HCT116 (cell line): ENCODE measurements at regions not wholly inside any gene's neighbourhood (a gene's known extent, or its start where the extent isn't known, plus 50 kb on each side); places are given as distances from the start of the nearest gene placed in this dataset.

Experiments used
- ATAC-seq: fragments of 200-7000 bp; cut with Tn5 transposase; 2 replicates; pipeline ENCODE4 v1.9.1; 2020; ENCODE audit warnings: mild to moderate bottlenecking, moderate library complexity
- BruUV-seq: library from RNA; stranded (reverse); fragments of 400-500 nt; replicated peaks from 2 replicates; lab custom pipeline; 2021; lab: Mats Ljungman, UMichigan
- CTCF ChIA-PET: fragments of 300-600 bp; sonication (Branson Sonifier 250); formaldehyde crosslinking; loops from one replicate; lab custom pipeline; 2021; ENCODE audit warnings: antibody characterized with exemption; lab: Charles Lee
- POLR2A ChIA-PET: fragments of 300-600, 350-600 bp; sonication (Branson Sonifier 250); formaldehyde crosslinking; loops from one replicate; lab custom pipeline; 2021; ENCODE audit warnings: antibody characterized with exemption; lab: Charles Lee
- RAD21 ChIA-PET, 2 experiments: fragments of 300-600 bp; sonication (Branson Sonifier 250); formaldehyde crosslinking; loops; one replicate each; lab custom pipeline; 2023; ENCODE audit warnings: low total read pairs in 2 of 2; ENCODE audit not compliant: uncharacterized antibody in 2 of 2, unreplicated experiment in 2 of 2, low non-redundant PET in 1 of 2; lab: Charles Lee
- DNase-seq: peaks from one replicate; pipeline ENCODE4 v3.0.0-alpha.2; 2010; ENCODE audit warnings: low read depth, low spot score
- H2AFZ ChIP-seq: fragments of 200-600 bp; shearing (Covaris generic), sonication (generic); 2 replicates; pipeline ENCODE4 v1.6.1; 2017; ENCODE audit warnings: low read depth, mixed run types, mixed read lengths, antibody characterized with exemption, low read length; ENCODE audit not compliant: poor library complexity, severe bottlenecking
- H3K27ac ChIP-seq: 2 replicates; pipeline ENCODE4 v1.5.1; 2012; ENCODE audit warnings: low read depth, low read length
- H3K27me3 ChIP-seq: fragments of 200-600 bp; sonication (generic); 2 replicates; pipeline ENCODE4 v1.6.1; 2016; ENCODE audit warnings: mixed run types, low read length, mixed read lengths; ENCODE audit not compliant: insufficient read depth
- H3K36me3 ChIP-seq, 2 experiments: fragments of 200-500 bp in 1 of 2; fragments of 200-600 bp in 1 of 2; sonication (Bioruptor generic) in 1 of 2; sonication (generic) in 1 of 2; 2 replicates each; pipeline versions ENCODE4 v1.5.1 to v1.6.1; 2014 to 2016; ENCODE audit warnings: low read length in 2 of 2, inconsistent platforms in 1 of 2, mixed read lengths in 1 of 2, mixed run types in 1 of 2; ENCODE audit not compliant: insufficient read depth in 2 of 2, control insufficient read depth in 1 of 2
- H3K4me1 ChIP-seq, 2 experiments: fragments of 200-600 bp in 1 of 2; sonication (generic) in 1 of 2; 2 replicates each; pipeline versions ENCODE4 v1.5.1 to v1.6.1; 2012 to 2017; ENCODE audit warnings: low read length in 2 of 2, inconsistent platforms in 1 of 2, mild to moderate bottlenecking in 1 of 2, mixed read lengths in 1 of 2, mixed run types in 1 of 2, moderate library complexity in 1 of 2; ENCODE audit not compliant: insufficient read depth in 2 of 2, control insufficient read depth in 1 of 2
- H3K4me2 ChIP-seq: fragments of 200-600 bp; sonication (generic); 2 replicates; pipeline ENCODE4 v1.6.1; 2017; ENCODE audit warnings: mixed run types, low read length, mixed read lengths
- H3K4me3 ChIP-seq, 2 experiments: fragments of 200-600 bp in 1 of 2; sonication (generic) in 1 of 2; replicated peaks in 1 of 2; 2 replicates each; pipeline ENCODE4 v1.5.1; 2011 to 2016; ENCODE audit warnings: low read length in 2 of 2, control low read depth in 1 of 2, low read depth in 1 of 2, mild to moderate bottlenecking in 1 of 2, mixed read lengths in 1 of 2, mixed run types in 1 of 2
- H3K79me2 ChIP-seq: fragments of 200-600 bp; sonication (generic); 2 replicates; pipeline ENCODE4 v1.6.1; 2017; ENCODE audit warnings: mild to moderate bottlenecking, mixed run types, low read length, moderate library complexity, mixed read lengths; ENCODE audit not compliant: insufficient read depth
- H3K9ac ChIP-seq: fragments of 200-600 bp; sonication (generic); 2 replicates; pipeline ENCODE4 v1.6.1; 2016; ENCODE audit warnings: low read length, mixed read lengths
- H3K9me2 ChIP-seq: fragments of 200-600 bp; sonication (generic), shearing (Covaris generic); 2 replicates; pipeline ENCODE4 v1.6.1; 2017; ENCODE audit warnings: mixed run types, mild to moderate bottlenecking, moderate library complexity; ENCODE audit not compliant: insufficient read depth
- H3K9me3 ChIP-seq, 2 experiments: fragments of 200-500 bp in 1 of 2; fragments of 200-600 bp in 1 of 2; sonication (Bioruptor generic) in 1 of 2; sonication (generic) in 1 of 2; 2 replicates each; pipeline ENCODE4 v1.6.1; 2014 to 2017; ENCODE audit warnings: low read length in 2 of 2, mixed read lengths in 2 of 2, inconsistent platforms in 1 of 2, low read depth in 1 of 2, mild to moderate bottlenecking in 1 of 2, mixed run types in 1 of 2, moderate library complexity in 1 of 2; ENCODE audit not compliant: control insufficient read depth in 1 of 2, insufficient read depth in 1 of 2
- H4K20me1 ChIP-seq: fragments of 200-600 bp; sonication (generic), shearing (Covaris generic); 2 replicates; pipeline ENCODE4 v1.6.1; 2017; ENCODE audit warnings: mixed run types, mild to moderate bottlenecking, moderate library complexity; ENCODE audit not compliant: insufficient read depth
- ATF3 ChIP-seq: IDR thresholded peaks from 2 replicates; pipeline ENCODE4 v1.6.1; 2012
- CBX3 ChIP-seq: IDR thresholded peaks from 2 replicates; pipeline ENCODE4 v1.6.1; 2012; ENCODE audit warnings: low read depth
- EGR1 ChIP-seq: IDR thresholded peaks from 2 replicates; pipeline ENCODE4 v1.6.1; 2012; ENCODE audit warnings: low read depth
- ELF1 ChIP-seq: IDR thresholded peaks from 2 replicates; pipeline ENCODE4 v1.6.1; 2012; ENCODE audit warnings: low read depth, borderline replicate concordance
- EZH2phosphoT487 ChIP-seq: fragments of 200-600 bp; IDR thresholded peaks from 2 replicates; pipeline ENCODE4 v1.6.1; 2018; ENCODE audit warnings: antibody characterized with exemption, borderline replicate concordance
- FOSL1 ChIP-seq: IDR thresholded peaks from 2 replicates; pipeline ENCODE4 v1.6.1; 2012; ENCODE audit warnings: low read depth
- JUND ChIP-seq: IDR thresholded peaks from 2 replicates; pipeline ENCODE4 v1.6.1; 2012
- MAX ChIP-seq: IDR thresholded peaks from 2 replicates; pipeline ENCODE4 v1.6.1; 2012
- RAD21 ChIP-seq: IDR thresholded peaks from 2 replicates; pipeline ENCODE4 v1.6.1; 2012; ENCODE audit warnings: low read depth, mild to moderate bottlenecking
- REST ChIP-seq: IDR thresholded peaks from 2 replicates; pipeline ENCODE4 v1.6.1; 2012; ENCODE audit warnings: low read depth
- SIN3A ChIP-seq: IDR thresholded peaks from 2 replicates; pipeline ENCODE4 v1.6.1; 2012; ENCODE audit warnings: low read depth
- TCF7L2 ChIP-seq: IDR thresholded peaks from 2 replicates; pipeline ENCODE4 v1.7.0; 2011; ENCODE audit warnings: borderline replicate concordance, inconsistent platforms; ENCODE audit not compliant: insufficient read depth, insufficient read length; ENCODE audit errors: extremely low read depth
- YY1 ChIP-seq: IDR thresholded peaks from 2 replicates; pipeline ENCODE4 v1.6.1; 2011; ENCODE audit warnings: low read length, low read depth, moderate library complexity, mild to moderate bottlenecking; ENCODE audit not compliant: insufficient replicate concordance; ENCODE audit errors: extremely low read depth
- ZBTB33 ChIP-seq: IDR thresholded peaks from 2 replicates; pipeline ENCODE4 v1.6.1; 2011; ENCODE audit warnings: mild to moderate bottlenecking, low read length, moderate library complexity; ENCODE audit not compliant: insufficient replicate concordance; ENCODE audit errors: extremely low read depth
- ZFX ChIP-seq: fragments of 450-650 bp; IDR thresholded peaks from 2 replicates; pipeline ENCODE4 v1.6.1; 2017
- intact Hi-C: fragments of 100-400 bp; cut with micrococcal nuclease; formaldehyde crosslinking; loops from 2 replicates; pipeline ENCODE4 v1.10.0; 2022

- Histone ChIP-seq H4K20me1 (no peaks in the 10 kb centered on the region), H3K79me2 (no peaks in the 10 kb centered on the region), H3K9ac (no peak overlapping the region), H3K4me1 (no peaks in the 10 kb centered on the region), H3K36me3 (no peaks in the 10 kb centered on the region), H2AFZ (no peak overlapping the region), H3K9me3 (no peaks in the 10 kb centered on the region), H3K27ac (no peak overlapping the region), H3K4me2 (no peak overlapping the region), H3K27me3 (no peaks in the 10 kb centered on the region), H3K9me2 (no peaks in the 10 kb centered on the region), H3K4me3 (no peak overlapping the region)
- no TSS peak for BruUV-seq
- intact Hi-C loops = no loop called here
- POLR2A ChIA-PET = no interaction called here
- ATAC-seq = no peak
- CTCF ChIA-PET = no interaction called here
- TF ChIP-seq ATF3 (no peak), YY1 (no peak), EGR1 (no peak), REST (no peak), CBX3 (no peak)
- RAD21 ChIA-PET = no interaction called here
- DNase-seq = no peak
Observed at GRCh38 chr6:144471986-144472385, 186.9 kb downstream of the UTRN start.

- Histone ChIP-seq H3K27ac (no peak overlapping the region), H2AFZ (no peak overlapping the region), H3K27me3 (no peaks in the 10 kb centered on the region), H3K9me2 (no peaks in the 10 kb centered on the region), H3K79me2 (no peaks in the 10 kb centered on the region), H3K9me3 (no peaks in the 10 kb centered on the region), H4K20me1 (no peaks in the 10 kb centered on the region), H3K9ac (no peak overlapping the region), H3K4me2 (no peak overlapping the region), H3K36me3 (no peaks in the 10 kb centered on the region), H3K4me3 (no peak overlapping the region)
- no TSS peak for BruUV-seq
- no peak for ATAC-seq
- ChIA-PET POLR2A (no interaction called here), RAD21 (no interaction called here)
- intact Hi-C loops = no loop called here
- DNase-seq = no peak
- no peak for TF ChIP-seq EZH2phosphoT487
- no peak for TF ChIP-seq MAX
- TF ChIP-seq ZFX = no peak
- TF ChIP-seq SIN3A = no peak
- no peak for TF ChIP-seq ELF1
- no peak for TF ChIP-seq FOSL1
- TF ChIP-seq RAD21 = no peak
- TF ChIP-seq EGR1 = no peak
- TF ChIP-seq TCF7L2 = no peak
- TF ChIP-seq YY1 = no peak
- TF ChIP-seq ZBTB33 = no peak
- no peak for TF ChIP-seq JUND
- TF ChIP-seq, all 23 proteins: peak for 0
- no peaks in the 10 kb centered on the region for H3K4me1 ChIP-seq
- CTCF ChIA-PET = interaction anchor here (1.4 kb wide), 1 partner anchor 8 kb away, joined by 7 read pairs; no protein-coding TSS in a partner anchor
Observed at GRCh38 chr6:144474290-144474689, 189.2 kb downstream of the UTRN start.
